ENCODE measurements at regions not wholly inside any gene's neighbourhood (a gene's known extent, or its start where the extent isn't known, plus 50 kb on each side); places are given as distances from the start of the nearest gene placed in this dataset.
A peak's percentile ranks its signal among the peaks of the same experiment; 100 is the strongest.

- in situ Hi-C loops (cut with HindIII; ENCODE audit: low sequenced_read_pairs) = no loop called here
- no peak overlapping the region for H3K4me3 ChIP-seq (ENCODE audit: low read depth, low read length)
- peak; percentile 27 for TF ChIP-seq CTCF (IDR thresholded peaks at IDR 0.05; ENCODE audit: low read depth, low read length)
- DNase-seq (ENCODE audit: low read depth, low spot score) = no peak
Measured at GRCh38 chr3:82012775-82013174, 251.3 kb upstream of the GBE1 start.

- in situ Hi-C loops (cut with HindIII; ENCODE audit: low sequenced_read_pairs) = no loop called here
- H3K4me3 ChIP-seq (ENCODE audit: low read depth, low read length) = no peak overlapping the region
- DNase-seq (ENCODE audit: low read depth, low spot score) = no peak
- TF ChIP-seq CTCF (IDR thresholded peaks at IDR 0.05; ENCODE audit: low read depth, low read length) = no peak
Measured at GRCh38 chr3:82011336-82011735, 249.9 kb upstream of the GBE1 start.

- in situ Hi-C loops (cut with HindIII; ENCODE audit: low sequenced_read_pairs) = no loop called here
- no peak for DNase-seq (ENCODE audit: low read depth, low spot score)
- TF ChIP-seq CTCF (IDR thresholded peaks at IDR 0.05; ENCODE audit: low read depth, low read length) = no peak
- H3K4me3 ChIP-seq (ENCODE audit: low read depth, low read length) = no peak overlapping the region
Measured at GRCh38 chr3:82005266-82005665, 243.8 kb upstream of the GBE1 start.

GRCh38 chr3:82004266-82004665 lies 242.8 kb upstream of the GBE1 start:
- TF ChIP-seq CTCF (IDR thresholded peaks at IDR 0.05; ENCODE audit: low read depth, low read length) = no peak
- DNase-seq (ENCODE audit: low read depth, low spot score) = no peak
- in situ Hi-C loops (cut with HindIII; ENCODE audit: low sequenced_read_pairs) = no loop called here
- no peak overlapping the region for H3K4me3 ChIP-seq (ENCODE audit: low read depth, low read length)

- no peak for TF ChIP-seq CTCF (IDR thresholded peaks at IDR 0.05; ENCODE audit: low read depth, low read length)
Measured at GRCh38 chr3:82002986-82003642, 241.7 kb upstream of the GBE1 start.

GRCh38 chr3:82002491-82002890 lies 241.0 kb upstream of the GBE1 start:
- in situ Hi-C loops (cut with HindIII; ENCODE audit: low sequenced_read_pairs) = no loop called here
- H3K4me3 ChIP-seq (ENCODE audit: low read depth, low read length) = no peak overlapping the region
- TF ChIP-seq CTCF (IDR thresholded peaks at IDR 0.05; ENCODE audit: low read depth, low read length) = no peak
- DNase-seq (ENCODE audit: low read depth, low spot score) = no peak

More at GRCh38 chr3:82002986-82003642, 241.7 kb upstream of the GBE1 start:
- in situ Hi-C loops (cut with HindIII; ENCODE audit: low sequenced_read_pairs) = no loop called here
- H3K4me3 ChIP-seq (ENCODE audit: low read depth, low read length) = no peak overlapping the region
- no peak for DNase-seq (ENCODE audit: low read depth, low spot score)

All from astrocyte of the spinal cord (primary cell).